Hepatocyte (in vitro differentiated cells): ENCODE measurements at regions not wholly inside any gene's neighbourhood (a gene's known extent, or its start where the extent isn't known, plus 50 kb on each side); places are given as distances from the start of the nearest gene placed in this dataset.

Experiments used
- CTCF ChIP-seq: fragments of 200-600 bp; sonication (generic); IDR thresholded peaks from 2 replicates; pipeline ENCODE4 v1.5.1; 2016; ENCODE audit warnings: antibody characterized with exemption, mild to moderate bottlenecking; ENCODE audit not compliant: poor library complexity
- EZH2 ChIP-seq: fragments of 200-600 bp; sonication (generic); IDR thresholded peaks from 2 replicates; pipeline ENCODE4 v1.6.1; 2016; ENCODE audit warnings: antibody characterized with exemption, mild to moderate bottlenecking, borderline replicate concordance
- EZH2phosphoT487 ChIP-seq: fragments of 200-600 bp; sonication (generic); IDR thresholded peaks from one replicate; pipeline ENCODE4 v1.6.1; 2018; ENCODE audit warnings: antibody characterized with exemption, mild to moderate bottlenecking, low read depth, moderate library complexity; ENCODE audit not compliant: unreplicated experiment, severe bottlenecking

- TF ChIP-seq CTCF: no peak
- TF ChIP-seq EZH2: no peak
- TF ChIP-seq EZH2phosphoT487: no peak
Measured at GRCh38 chr15:66878761-66879160, 176.7 kb downstream of the SMAD6 start.
